ENCODE measurements at regions not wholly inside any gene's neighbourhood (a gene's known extent, or its start where the extent isn't known, plus 50 kb on each side); places are given as distances from the start of the nearest gene placed in this dataset.

- TF ChIP-seq CTCF (IDR thresholded peaks at IDR 0.05) = no peak
- TF ChIP-seq POLR2A (IDR thresholded peaks at IDR 0.05) = no peak
Observed at GRCh38 chr9:717722-718121, 123.8 kb upstream of the DMRT1 start.

Measured in lower leg skin (tissue), 3 donors.